ENCODE measurements at regions not wholly inside any gene's neighbourhood (a gene's known extent, or its start where the extent isn't known, plus 50 kb on each side); places are given as distances from the start of the nearest gene placed in this dataset.

GRCh38 chr4:66591968-66592367 is 921.7 kb upstream of the EPHA5 start:
- no peak for DNase-seq
- Mint-ChIP-seq H3K4me3 (no peak overlapping the region), H3K9me3 (ENCODE audit: low read depth) (peaks cover 3% of the 10 kb centered on the region), H3K27ac (no peak overlapping the region), H3K4me1 (no peaks in the 10 kb centered on the region), H3K36me3 (no peaks in the 10 kb centered on the region), H3K27me3 (no peaks in the 10 kb centered on the region)
- ATAC-seq, result no peak
- CTCF ChIA-PET, result no interaction called here

GRCh38 chr4:66590488-66591215 is 920.4 kb upstream of the EPHA5 start:
- Mint-ChIP-seq H3K9me3 (ENCODE audit: low read depth) (peaks cover 3% of the 10 kb centered on the region), H3K36me3 (no peaks in the 10 kb centered on the region), H3K27me3 (no peaks in the 10 kb centered on the region), H3K27ac (no peak overlapping the region), H3K4me1 (no peaks in the 10 kb centered on the region), H3K4me3 (no peak overlapping the region)
- CTCF ChIA-PET, result no interaction called here
- ATAC-seq (no peak), DNase-seq (no peak)

GRCh38 chr4:66589183-66589582 is 918.9 kb upstream of the EPHA5 start:
- no peak overlapping the region for H3K4me3 Mint-ChIP-seq
- CTCF ChIA-PET, result no interaction called here
- no peaks in the 10 kb centered on the region for H3K4me1 Mint-ChIP-seq
- no peaks in the 10 kb centered on the region for H3K27me3 Mint-ChIP-seq
- peaks cover 3% of the 10 kb centered on the region for H3K9me3 Mint-ChIP-seq (ENCODE audit: low read depth)
- ATAC-seq (no peak), DNase-seq (no peak)
- H3K27ac Mint-ChIP-seq, result no peak overlapping the region
- H3K36me3 Mint-ChIP-seq, result no peaks in the 10 kb centered on the region

- DNase-seq, result no peak
- Mint-ChIP-seq H3K4me1 (no peaks in the 10 kb centered on the region), H3K4me3 (no peak overlapping the region), H3K9me3 (ENCODE audit: low read depth) (no peaks in the 10 kb centered on the region), H3K36me3 (no peaks in the 10 kb centered on the region), H3K27ac (no peak overlapping the region), H3K27me3 (no peaks in the 10 kb centered on the region)
- no peak for ATAC-seq
- CTCF ChIA-PET, result no interaction called here
These were observed 915.5 kb upstream of the EPHA5 start for GRCh38 chr4:66585767-66586166.

GRCh38 chr4:66577922-66578321 is 907.6 kb upstream of the EPHA5 start:
- no peaks in the 10 kb centered on the region for H3K27me3 Mint-ChIP-seq
- no peak overlapping the region for H3K27ac Mint-ChIP-seq
- H3K36me3 Mint-ChIP-seq, result no peaks in the 10 kb centered on the region
- ATAC-seq, result no peak
- CTCF ChIA-PET, result no interaction called here
- no peak overlapping the region for H3K4me3 Mint-ChIP-seq
- DNase-seq, result no peak
- H3K9me3 Mint-ChIP-seq (ENCODE audit: low read depth), result peaks cover 2% of the 10 kb centered on the region
- no peaks in the 10 kb centered on the region for H3K4me1 Mint-ChIP-seq

GRCh38 chr4:66575008-66575696 is 904.9 kb upstream of the EPHA5 start:
- no peaks in the 10 kb centered on the region for H3K36me3 Mint-ChIP-seq
- H3K4me3 Mint-ChIP-seq, result no peak overlapping the region
- ATAC-seq (no peak), DNase-seq (no peak)
- no peaks in the 10 kb centered on the region for H3K4me1 Mint-ChIP-seq
- peaks cover 5% of the 10 kb centered on the region for H3K9me3 Mint-ChIP-seq (ENCODE audit: low read depth)
- CTCF ChIA-PET, result no interaction called here
- no peaks in the 10 kb centered on the region for H3K27me3 Mint-ChIP-seq
- H3K27ac Mint-ChIP-seq, result no peak overlapping the region

- Mint-ChIP-seq H3K9me3 (ENCODE audit: low read depth) (peaks cover 5% of the 10 kb centered on the region), H3K27ac (no peak overlapping the region), H3K4me3 (no peak overlapping the region), H3K27me3 (no peaks in the 10 kb centered on the region), H3K36me3 (no peaks in the 10 kb centered on the region), H3K4me1 (no peaks in the 10 kb centered on the region)
- CTCF ChIA-PET, result no interaction called here
- no peak for ATAC-seq
- no peak for DNase-seq
These were observed 904.1 kb upstream of the EPHA5 start for GRCh38 chr4:66574145-66574978.

- Mint-ChIP-seq H3K4me3 (no peak overlapping the region), H3K27ac (no peak overlapping the region), H3K9me3 (ENCODE audit: low read depth) (peaks cover 5% of the 10 kb centered on the region), H3K27me3 (no peaks in the 10 kb centered on the region), H3K4me1 (no peaks in the 10 kb centered on the region), H3K36me3 (no peaks in the 10 kb centered on the region)
- ATAC-seq (no peak), DNase-seq (no peak)
- CTCF ChIA-PET, result no interaction called here
These were observed 902.7 kb upstream of the EPHA5 start for GRCh38 chr4:66572949-66573348.

- H3K27ac Mint-ChIP-seq, result no peak overlapping the region
- H3K27me3 Mint-ChIP-seq, result no peaks in the 10 kb centered on the region
- no peaks in the 10 kb centered on the region for H3K36me3 Mint-ChIP-seq
- DNase-seq (no peak), ATAC-seq (no peak)
- peaks cover 5% of the 10 kb centered on the region for H3K9me3 Mint-ChIP-seq (ENCODE audit: low read depth)
- CTCF ChIA-PET, result no interaction called here
- no peaks in the 10 kb centered on the region for H3K4me1 Mint-ChIP-seq
- no peak overlapping the region for H3K4me3 Mint-ChIP-seq
These were observed 900.9 kb upstream of the EPHA5 start for GRCh38 chr4:66571145-66571695.

GRCh38 chr4:66569228-66569627 is 898.9 kb upstream of the EPHA5 start:
- no peak for ATAC-seq
- CTCF ChIA-PET, result no interaction called here
- Mint-ChIP-seq H3K9me3 (ENCODE audit: low read depth) (peaks cover 5% of the 10 kb centered on the region), H3K27me3 (no peaks in the 10 kb centered on the region), H3K4me3 (no peak overlapping the region), H3K36me3 (no peaks in the 10 kb centered on the region), H3K27ac (no peak overlapping the region), H3K4me1 (no peaks in the 10 kb centered on the region)
- no peak for DNase-seq

- no peak overlapping the region for H3K4me3 Mint-ChIP-seq
- H3K4me1 Mint-ChIP-seq, result no peaks in the 10 kb centered on the region
- peaks cover 5% of the 10 kb centered on the region for H3K9me3 Mint-ChIP-seq (ENCODE audit: low read depth)
- ATAC-seq (no peak), DNase-seq (no peak)
- H3K36me3 Mint-ChIP-seq, result no peaks in the 10 kb centered on the region
- CTCF ChIA-PET, result no interaction called here
- H3K27ac Mint-ChIP-seq, result no peak overlapping the region
- no peaks in the 10 kb centered on the region for H3K27me3 Mint-ChIP-seq
These were observed 898.1 kb upstream of the EPHA5 start for GRCh38 chr4:66568431-66568830.

GRCh38 chr4:66568001-66568400 is 897.7 kb upstream of the EPHA5 start:
- Mint-ChIP-seq H3K4me3 (no peak overlapping the region), H3K4me1 (no peaks in the 10 kb centered on the region), H3K27me3 (no peaks in the 10 kb centered on the region), H3K9me3 (ENCODE audit: low read depth) (peaks cover 7% of the 10 kb centered on the region), H3K27ac (no peak overlapping the region), H3K36me3 (no peaks in the 10 kb centered on the region)
- DNase-seq (no peak), ATAC-seq (no peak)
- CTCF ChIA-PET, result no interaction called here

GRCh38 chr4:66567551-66567950 is 897.3 kb upstream of the EPHA5 start:
- DNase-seq (no peak), ATAC-seq (no peak)
- Mint-ChIP-seq H3K27ac (no peak overlapping the region), H3K27me3 (no peaks in the 10 kb centered on the region), H3K36me3 (no peaks in the 10 kb centered on the region), H3K4me1 (no peaks in the 10 kb centered on the region), H3K4me3 (no peak overlapping the region), H3K9me3 (ENCODE audit: low read depth) (peaks cover 7% of the 10 kb centered on the region)
- CTCF ChIA-PET, result no interaction called here

GRCh38 chr4:66565801-66566200 is 895.5 kb upstream of the EPHA5 start:
- no peak for ATAC-seq
- H3K27me3 Mint-ChIP-seq, result no peaks in the 10 kb centered on the region
- H3K4me1 Mint-ChIP-seq, result no peaks in the 10 kb centered on the region
- no peaks in the 10 kb centered on the region for H3K36me3 Mint-ChIP-seq
- peaks cover 4% of the 10 kb centered on the region for H3K9me3 Mint-ChIP-seq (ENCODE audit: low read depth)
- no peak overlapping the region for H3K27ac Mint-ChIP-seq
- no peak for DNase-seq
- CTCF ChIA-PET, result no interaction called here
- H3K4me3 Mint-ChIP-seq, result no peak overlapping the region

Measured in activated CD8-positive, alpha-beta memory T cell treated with anti-CD3 and anti-CD28 coated beads, Interleukin-2, amount 10 ng/mL, durations not matched to agents 7 days and 5 days (primary cell).